ENCODE measurements at regions not wholly inside any gene's neighbourhood (a gene's known extent, or its start where the extent isn't known, plus 50 kb on each side); places are given as distances from the start of the nearest gene placed in this dataset.
A peak's percentile ranks its signal among the peaks of the same experiment; 100 is the strongest.

- H3K27me3 ChIP-seq = no peaks in the 10 kb centered on the region
- H3K9me3 ChIP-seq = no peaks in the 10 kb centered on the region
- no peaks in the 10 kb centered on the region for H3K4me1 ChIP-seq
- WGBS, 2 donors (ENCODE audit: low coverage in 1 of 2) = 80% methylated on average over 4 of the region's 4 CpGs; no CpG with 5 or more reads in 1 of the 2 donors
- TF ChIP-seq POLR2A (IDR thresholded peaks at IDR 0.05) (no peak), EP300 (IDR thresholded peaks at IDR 0.05) (no peak), POLR2AphosphoS5 (IDR thresholded peaks at IDR 0.05) (no peak), CTCF (IDR thresholded peaks at IDR 0.05) (no peak)
- no peaks in the 10 kb centered on the region for H3K36me3 ChIP-seq
- H3K4me3 ChIP-seq = no peak overlapping the region
- ATAC-seq = no peak
- H3K27ac ChIP-seq = no peak overlapping the region
These were observed 256.1 kb upstream of the VEPH1 start for GRCh38 chr3:157759311-157759710.

- Histone ChIP-seq H3K27me3 (no peaks in the 10 kb centered on the region), H3K9me3 (no peaks in the 10 kb centered on the region), H3K4me3 (no peak overlapping the region), H3K27ac (no peak overlapping the region), H3K36me3 (no peaks in the 10 kb centered on the region), H3K4me1 (no peaks in the 10 kb centered on the region)
- ATAC-seq = no peak
- 80 to 91% methylated on average over 4 to 5 of the region's 5 CpGs for WGBS, 2 donors (ENCODE audit: low coverage in 1 of 2)
- TF ChIP-seq CTCF (IDR thresholded peaks at IDR 0.05) (peak in 1 of 4 experiments; percentile 7), POLR2AphosphoS5 (IDR thresholded peaks at IDR 0.05) (no peak)
These were observed 252.0 kb upstream of the VEPH1 start for GRCh38 chr3:157755233-157755632.

GRCh38 chr3:157754451-157754850 lies 251.2 kb upstream of the VEPH1 start:
- TF ChIP-seq POLR2A (IDR thresholded peaks at IDR 0.05) = no peak
- no peak for TF ChIP-seq POLR2AphosphoS5 (IDR thresholded peaks at IDR 0.05)
- no peak for TF ChIP-seq EP300 (IDR thresholded peaks at IDR 0.05)
- TF ChIP-seq CTCF (IDR thresholded peaks at IDR 0.05) = no peak
- no peaks in the 10 kb centered on the region for H3K9me3 ChIP-seq
- H3K27ac ChIP-seq = no peak overlapping the region
- H3K4me1 ChIP-seq = no peaks in the 10 kb centered on the region
- WGBS, 2 donors (ENCODE audit: low coverage in 1 of 2) = 38 to 42% methylated on average over 3 of the region's 3 CpGs
- ATAC-seq = no peak
- no peaks in the 10 kb centered on the region for H3K36me3 ChIP-seq
- no peak overlapping the region for H3K4me3 ChIP-seq
- no peaks in the 10 kb centered on the region for H3K27me3 ChIP-seq

GRCh38 chr3:157753787-157754136 lies 250.5 kb upstream of the VEPH1 start:
- H3K9me3 ChIP-seq = no peaks in the 10 kb centered on the region
- no peaks in the 10 kb centered on the region for H3K4me1 ChIP-seq
- no peak for ATAC-seq
- TF ChIP-seq POLR2AphosphoS5 (IDR thresholded peaks at IDR 0.05) (no peak), POLR2A (IDR thresholded peaks at IDR 0.05) (no peak), CTCF (IDR thresholded peaks at IDR 0.05) (no peak), EP300 (IDR thresholded peaks at IDR 0.05) (no peak)
- H3K4me3 ChIP-seq = no peak overlapping the region
- H3K27me3 ChIP-seq = no peaks in the 10 kb centered on the region
- H3K36me3 ChIP-seq = no peaks in the 10 kb centered on the region
- 20 to 25% methylated on average over 3 of the region's 3 CpGs for WGBS, 2 donors (ENCODE audit: low coverage in 1 of 2)
- H3K27ac ChIP-seq = no peak overlapping the region

GRCh38 chr3:157752956-157753786 lies 250.0 kb upstream of the VEPH1 start:
- H3K27me3 ChIP-seq = no peaks in the 10 kb centered on the region
- H3K4me1 ChIP-seq = no peaks in the 10 kb centered on the region
- no peak for TF ChIP-seq CTCF (IDR thresholded peaks at IDR 0.05)
- no peak for TF ChIP-seq EP300 (IDR thresholded peaks at IDR 0.05)
- TF ChIP-seq POLR2AphosphoS5 (IDR thresholded peaks at IDR 0.05) = no peak
- no peak for TF ChIP-seq POLR2A (IDR thresholded peaks at IDR 0.05)
- H3K9me3 ChIP-seq = no peaks in the 10 kb centered on the region
- no peak for ATAC-seq
- WGBS, 2 donors (ENCODE audit: low coverage in 1 of 2) = 73 to 78% methylated on average over 4 to 5 of the region's 5 CpGs
- H3K27ac ChIP-seq = no peak overlapping the region
- no peak overlapping the region for H3K4me3 ChIP-seq
- no peaks in the 10 kb centered on the region for H3K36me3 ChIP-seq

All from gastroesophageal sphincter (tissue), 4 donors.